GM23338 (cell line): ENCODE measurements at regions not wholly inside any gene's neighbourhood (a gene's known extent, or its start where the extent isn't known, plus 50 kb on each side); places are given as distances from the start of the nearest gene placed in this dataset.

Source experiments
- ATAC-seq: fragments of 200-7000 bp; cut with Tn5 transposase; 3 replicates; pipeline ENCODE4 v1.9.1; 2020
- DNase-seq: peaks from one replicate; pipeline ENCODE4 v3.0.0-alpha.2; 2015; ENCODE audit warnings: low spot score
- H2AFZ ChIP-seq: fragments of 200-600 bp; sonication (generic); 2 replicates; pipeline ENCODE4 v1.8.0; 2016; ENCODE audit warnings: antibody characterized with exemption, mild to moderate bottlenecking, moderate library complexity
- H3F3A ChIP-seq: fragments of 200-600 bp; sonication (generic); replicated peaks from 2 replicates; pipeline ENCODE4 v1.8.0; 2017; ENCODE audit warnings: antibody characterized with exemption, mixed run types, low read depth
- H3K27ac ChIP-seq: fragments of 200-600 bp; sonication (generic); 2 replicates; pipeline ENCODE4 v1.6.1; 2016; ENCODE audit warnings: low read depth
- H3K27me3 ChIP-seq: fragments of 200-600 bp; sonication (generic); 2 replicates; pipeline ENCODE4 v1.8.0; 2016; ENCODE audit warnings: mild to moderate bottlenecking, mixed run types, moderate library complexity; ENCODE audit not compliant: insufficient read depth
- H3K36me3 ChIP-seq: fragments of 200-600 bp; sonication (generic); 2 replicates; pipeline ENCODE4 v1.8.0; 2016; ENCODE audit warnings: mild to moderate bottlenecking; ENCODE audit not compliant: insufficient read depth
- H3K4me1 ChIP-seq: fragments of 200-600 bp; sonication (generic); 2 replicates; pipeline ENCODE4 v1.8.0; 2016; ENCODE audit warnings: mild to moderate bottlenecking, moderate library complexity; ENCODE audit not compliant: insufficient read depth
- H3K4me2 ChIP-seq: fragments of 200-600 bp; sonication (generic); 2 replicates; pipeline ENCODE4 v1.7.1; 2017; ENCODE audit warnings: mixed run types
- H3K4me3 ChIP-seq: fragments of 200-600 bp; sonication (generic); 2 replicates; pipeline ENCODE4 v1.6.1; 2016; ENCODE audit warnings: mixed run types
- H3K79me2 ChIP-seq: fragments of 200-600 bp; sonication (generic); replicated peaks from 2 replicates; pipeline ENCODE4 v1.8.0; 2017; ENCODE audit warnings: mild to moderate bottlenecking; ENCODE audit not compliant: insufficient read depth
- H3K9me2 ChIP-seq: fragments of 200-600 bp; sonication (generic); 2 replicates; pipeline ENCODE4 v1.8.0; 2017; ENCODE audit not compliant: insufficient read depth
- H4K20me1 ChIP-seq: fragments of 200-600 bp; sonication (generic); replicated peaks from 2 replicates; pipeline ENCODE4 v1.8.0; 2017; ENCODE audit warnings: mild to moderate bottlenecking; ENCODE audit not compliant: insufficient read depth
- H3K27ac Mint-ChIP-seq: 2 replicates; pipeline ENCODE4 v1.8.0; 2020; ENCODE audit warnings: inconsistent platforms, mild to moderate bottlenecking, moderate library complexity, mixed read lengths
- H3K27me3 Mint-ChIP-seq: 3 replicates; pipeline ENCODE4 v1.8.0; 2022; ENCODE audit warnings: low read depth, mild to moderate bottlenecking, moderate library complexity, mixed read lengths, inconsistent platforms; ENCODE audit not compliant: insufficient read depth, poor library complexity
- H3K36me3 Mint-ChIP-seq: 3 replicates; pipeline ENCODE4 v1.8.0; 2021; ENCODE audit warnings: low read depth, mild to moderate bottlenecking, inconsistent platforms, moderate library complexity, mixed read lengths
- H3K4me1 Mint-ChIP-seq: 3 replicates; pipeline ENCODE4 v1.8.0; 2020; ENCODE audit warnings: mild to moderate bottlenecking, inconsistent platforms, mixed read lengths
- H3K4me3 Mint-ChIP-seq: 3 replicates; pipeline ENCODE4 v1.8.0; 2021; ENCODE audit warnings: moderate library complexity, mild to moderate bottlenecking, inconsistent platforms, mixed read lengths
- H3K9me3 Mint-ChIP-seq: 3 replicates; pipeline ENCODE4 v1.8.0; 2020; ENCODE audit warnings: moderate library complexity, mild to moderate bottlenecking, inconsistent platforms, mixed read lengths
- JUNB ChIP-seq: IDR thresholded peaks from one replicate; pipeline ENCODE4 v1.6.1; 2016; ENCODE audit warnings: antibody characterized with exemption; ENCODE audit not compliant: unreplicated experiment
- NANOG ChIP-seq: IDR thresholded peaks from 2 replicates; pipeline ENCODE4 v1.6.1; 2016; ENCODE audit warnings: antibody characterized with exemption, borderline replicate concordance
- STAT1 ChIP-seq: IDR thresholded peaks from one replicate; pipeline ENCODE4 v1.6.1; 2016; ENCODE audit warnings: antibody characterized with exemption; ENCODE audit not compliant: unreplicated experiment
- ZNF114 ChIP-seq: fragments of 250-450 bp; sonication (Bioruptor Pico); IDR thresholded peaks from 2 replicates; pipeline ENCODE4 v1.5.0; 2020; ENCODE audit warnings: mild to moderate bottlenecking, moderate library complexity
- ZNF331 ChIP-seq: fragments of 250-450 bp; sonication (Bioruptor Pico); IDR thresholded peaks from 2 replicates; pipeline ENCODE4 v1.5.0; 2020; ENCODE audit warnings: low read depth, mild to moderate bottlenecking, moderate library complexity
- ZNF462 ChIP-seq: fragments of 250-450 bp; sonication (Bioruptor Pico); IDR thresholded peaks from 2 replicates; pipeline ENCODE4 v1.5.0; 2020; ENCODE audit warnings: mild to moderate bottlenecking, moderate library complexity
- TF ChIP-seq, protein P1 (sequence below): IDR thresholded peaks from one replicate; pipeline ENCODE4 v1.6.1; 2018; ENCODE audit warnings: antibody characterized with exemption; ENCODE audit not compliant: unreplicated experiment

GRCh38 chr6:8908638-8909037 lies 473.3 kb upstream of the SLC35B3 start (continued):
- TF ChIP-seq ZNF462, result no peak

- no peak overlapping the region for H2AFZ ChIP-seq
- no peak for ATAC-seq
- no peak for TF ChIP-seq ZNF114
- no peak for TF ChIP-seq ZNF331
- TF ChIP-seq, protein P1, sequence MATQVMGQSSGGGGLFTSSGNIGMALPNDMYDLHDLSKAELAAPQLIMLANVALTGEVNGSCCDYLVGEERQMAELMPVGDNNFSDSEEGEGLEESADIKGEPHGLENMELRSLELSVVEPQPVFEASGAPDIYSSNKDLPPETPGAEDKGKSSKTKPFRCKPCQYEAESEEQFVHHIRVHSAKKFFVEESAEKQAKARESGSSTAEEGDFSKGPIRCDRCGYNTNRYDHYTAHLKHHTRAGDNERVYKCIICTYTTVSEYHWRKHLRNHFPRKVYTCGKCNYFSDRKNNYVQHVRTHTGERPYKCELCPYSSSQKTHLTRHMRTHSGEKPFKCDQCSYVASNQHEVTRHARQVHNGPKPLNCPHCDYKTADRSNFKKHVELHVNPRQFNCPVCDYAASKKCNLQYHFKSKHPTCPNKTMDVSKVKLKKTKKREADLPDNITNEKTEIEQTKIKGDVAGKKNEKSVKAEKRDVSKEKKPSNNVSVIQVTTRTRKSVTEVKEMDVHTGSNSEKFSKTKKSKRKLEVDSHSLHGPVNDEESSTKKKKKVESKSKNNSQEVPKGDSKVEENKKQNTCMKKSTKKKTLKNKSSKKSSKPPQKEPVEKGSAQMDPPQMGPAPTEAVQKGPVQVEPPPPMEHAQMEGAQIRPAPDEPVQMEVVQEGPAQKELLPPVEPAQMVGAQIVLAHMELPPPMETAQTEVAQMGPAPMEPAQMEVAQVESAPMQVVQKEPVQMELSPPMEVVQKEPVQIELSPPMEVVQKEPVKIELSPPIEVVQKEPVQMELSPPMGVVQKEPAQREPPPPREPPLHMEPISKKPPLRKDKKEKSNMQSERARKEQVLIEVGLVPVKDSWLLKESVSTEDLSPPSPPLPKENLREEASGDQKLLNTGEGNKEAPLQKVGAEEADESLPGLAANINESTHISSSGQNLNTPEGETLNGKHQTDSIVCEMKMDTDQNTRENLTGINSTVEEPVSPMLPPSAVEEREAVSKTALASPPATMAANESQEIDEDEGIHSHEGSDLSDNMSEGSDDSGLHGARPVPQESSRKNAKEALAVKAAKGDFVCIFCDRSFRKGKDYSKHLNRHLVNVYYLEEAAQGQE, result no peak
- TF ChIP-seq JUNB, result no peak
- no peak for TF ChIP-seq NANOG
- TF ChIP-seq ZNF462, result no peak
- no peak for TF ChIP-seq STAT1
Observed at GRCh38 chr6:8906699-8907098, 471.4 kb upstream of the SLC35B3 start.

More at GRCh38 chr6:8906699-8907098, 471.4 kb upstream of the SLC35B3 start:
- no peak overlapping the region for H3K27ac ChIP-seq
- H3K4me2 ChIP-seq, result no peak overlapping the region
- H3K27me3 ChIP-seq, result no peaks in the 10 kb centered on the region
- H3K9me2 ChIP-seq, result no peaks in the 10 kb centered on the region
- H3K4me1 Mint-ChIP-seq, result no peaks in the 10 kb centered on the region
- H4K20me1 ChIP-seq, result no peaks in the 10 kb centered on the region
- no peaks in the 10 kb centered on the region for H3K4me1 ChIP-seq
- H3K36me3 ChIP-seq, result no peaks in the 10 kb centered on the region
- H3K27ac Mint-ChIP-seq, result no peak overlapping the region
- no peak for DNase-seq
- no peak overlapping the region for H3K4me3 ChIP-seq
- H3K79me2 ChIP-seq, result no peaks in the 10 kb centered on the region
- H3K9me3 Mint-ChIP-seq, result peaks cover 2% of the 10 kb centered on the region; the same call in 2 of the 3 replicates
- H3K27me3 Mint-ChIP-seq, result no peaks in the 10 kb centered on the region
- no peaks in the 10 kb centered on the region for H3F3A ChIP-seq
- H3K36me3 Mint-ChIP-seq, result no peaks in the 10 kb centered on the region
- H3K4me3 Mint-ChIP-seq, result no peak overlapping the region
